Transverse colon (tissue), 4 donors: ENCODE measurements at regions not wholly inside any gene's neighbourhood (a gene's known extent, or its start where the extent isn't known, plus 50 kb on each side); places are given as distances from the start of the nearest gene placed in this dataset.

Experiments used
- CTCF ChIP-seq, 5 experiments: fragments of 200-600 bp in 3 of 5; fragments of 450-650 bp in 2 of 5; sonication (generic) in 3 of 5; IDR thresholded peaks; 1 replicate in 2 of 5; 2 replicates in 3 of 5; pipeline ENCODE4 v1.5.1; 2016 to 2017; ENCODE audit warnings: antibody characterized with exemption in 5 of 5, inconsistent platforms in 3 of 5, mild to moderate bottlenecking in 2 of 5, moderate library complexity in 1 of 5
- EP300 ChIP-seq: sonication (generic); formaldehyde crosslinking; IDR thresholded peaks from one replicate; pipeline ENCODE4 v1.6.1; 2017; ENCODE audit warnings: antibody characterized with exemption, low read depth
- POLR2AphosphoS5 ChIP-seq, 3 donors: sonication (generic); formaldehyde crosslinking; IDR thresholded peaks; one replicate each; pipeline ENCODE4 v1.6.1; 2016; ENCODE audit warnings: antibody characterized with exemption in 3 of 3

- TF ChIP-seq CTCF (IDR thresholded peaks at IDR 0.05) (no peak), POLR2AphosphoS5 (IDR thresholded peaks at IDR 0.05) (no peak), EP300 (no peak)
These were observed 195.0 kb downstream of the IRX2 start for GRCh38 chr5:2556375-2556966.
